ENCODE measurements at regions not wholly inside any gene's neighbourhood (a gene's known extent, or its start where the extent isn't known, plus 50 kb on each side); places are given as distances from the start of the nearest gene placed in this dataset.

GRCh38 chr2:107466984-107467773 lies 359.5 kb upstream of the RGPD4 start:
- no peaks in the 10 kb centered on the region for H3F3A ChIP-seq (replicated peaks; ENCODE audit: insufficient read depth)
- no peaks in the 10 kb centered on the region for H3K79me2 ChIP-seq (ENCODE audit: insufficient read depth)
- H3K4me3 ChIP-seq (ENCODE audit: low read depth in 2 of 2, low read length in 1 of 2) = no peak overlapping the region
- no peak overlapping the region for H3K9ac ChIP-seq
- no peaks in the 10 kb centered on the region for H3K9me3 ChIP-seq
- 23% methylated on average over 4 of the region's 4 CpGs for WGBS (ENCODE audit: low lambda C conversion rate)
- TF ChIP-seq USF2 (IDR thresholded peaks at IDR 0.05; ENCODE audit: borderline replicate concordance, low read depth, low read length) (no peak), TCF12 (IDR thresholded peaks at IDR 0.05) (no peak), RAD21 (IDR thresholded peaks at IDR 0.05; ENCODE audit: low read length) (no peak), TEAD4 (IDR thresholded peaks at IDR 0.05; ENCODE audit: borderline replicate concordance, insufficient read depth) (no peak), JUND (IDR thresholded peaks at IDR 0.05) (no peak), RXRA (IDR thresholded peaks at IDR 0.05; ENCODE audit: borderline replicate concordance, low read depth) (no peak), PBX3 (IDR thresholded peaks at IDR 0.05) (no peak), YY1 (IDR thresholded peaks at IDR 0.05; ENCODE audit: low read depth) (no peak), FOXM1 (IDR thresholded peaks at IDR 0.05; ENCODE audit: low read depth) (no peak), EZH2phosphoT487 (IDR thresholded peaks at IDR 0.05; ENCODE audit: borderline replicate concordance, low read depth) (no peak), REST (IDR thresholded peaks at IDR 0.05; ENCODE audit: low read depth, low read length) (no peak), TAF1 (IDR thresholded peaks at IDR 0.05; ENCODE audit: borderline replicate concordance, low read depth, low read length) (no peak), SIN3A (IDR thresholded peaks at IDR 0.05; ENCODE audit: borderline replicate concordance, low read depth, low read length) (no peak), NFIC (IDR thresholded peaks at IDR 0.05; ENCODE audit: borderline replicate concordance) (no peak)
- no peaks in the 10 kb centered on the region for H3K36me3 ChIP-seq (replicated peaks in 1 of 2; ENCODE audit: control insufficient read depth in 1 of 2, insufficient read depth in 2 of 2, low read length in 1 of 2)
- ChIA-PET POLR2A (no interaction called here), CTCF (interaction anchor here (1.2 kb wide), 1 partner anchor 12 kb away, joined by 3 read pairs; no protein-coding TSS in a partner anchor)
- H3K27ac ChIP-seq (ENCODE audit: low read depth in 2 of 2, low read length in 1 of 2) = no peak overlapping the region
- no peak overlapping the region for H2AFZ ChIP-seq (ENCODE audit: low read depth)
- H3K9me2 ChIP-seq = no peaks in the 10 kb centered on the region
- H3K4me2 ChIP-seq = no peak overlapping the region
- no peaks in the 10 kb centered on the region for H4K20me1 ChIP-seq (ENCODE audit: insufficient read depth)
- no peak for DNase-seq
- no peaks in the 10 kb centered on the region for H3K27me3 ChIP-seq (ENCODE audit: insufficient read depth)
- H3K4me1 ChIP-seq (ENCODE audit: control insufficient read depth in 1 of 2, insufficient read depth in 2 of 2, low read depth in 1 of 2, low read length in 1 of 2) = no peaks in the 10 kb centered on the region; a peak in 1 of 4 replicates

All from SK-N-SH (cell line).